ENCODE measurements at regions not wholly inside any gene's neighbourhood (a gene's known extent, or its start where the extent isn't known, plus 50 kb on each side); places are given as distances from the start of the nearest gene placed in this dataset.

DNA sequence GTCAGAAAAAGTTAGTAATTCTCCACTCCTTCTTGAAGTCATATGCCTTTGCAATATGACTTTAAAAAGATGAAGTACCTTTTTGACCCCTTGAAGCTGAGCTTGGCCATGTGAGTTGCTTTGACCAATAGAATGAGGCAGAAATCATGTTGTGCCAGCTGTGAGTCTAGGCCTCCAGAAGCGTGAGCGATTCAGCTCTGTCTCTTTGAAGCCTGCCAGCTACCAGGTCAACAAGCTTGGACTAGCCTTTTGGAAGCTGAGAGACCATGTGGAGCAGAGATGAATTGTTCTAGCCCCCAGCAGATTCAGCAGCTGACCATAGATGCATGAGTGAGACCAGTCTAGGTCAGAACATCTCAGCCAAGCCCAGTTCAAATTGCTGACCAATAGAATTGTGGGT lies 69.8 kb upstream of the EOMES start:
- H3K4me2 ChIP-seq (replicated peaks; ENCODE audit: extremely low read depth, low read length, poor library complexity, severe bottlenecking): no peak overlapping the region
- Mint-ChIP-seq H3K9me3 (peaks cover 0 to 2% (median 0%) of the 10 kb centered on the region in 7 donors), H3K27ac (no peak overlapping the region), H3K4me1 (no peaks in the 10 kb centered on the region), H3K4me3 (no peak overlapping the region), H3K27me3 (ENCODE audit: low read depth in 3 of 3) (peaks cover 0 to 5% (median 2%) of the 10 kb centered on the region in 3 donors), H3K36me3 (no peaks in the 10 kb centered on the region)
- no peak overlapping the region for H2AFZ ChIP-seq (ENCODE audit: insufficient read depth, low read depth, low read length, poor library complexity, severe bottlenecking)
- intact Hi-C loops (cut with micrococcal nuclease): no loop called here
- H3K9me3 ChIP-seq (replicated peaks in 1 of 2; ENCODE audit: control insufficient read depth in 1 of 2, insufficient read depth in 1 of 2, low read length in 2 of 2): no peaks in the 10 kb centered on the region
- no peaks in the 10 kb centered on the region for H3K4me1 ChIP-seq (ENCODE audit: control insufficient read depth in 1 of 2, insufficient read depth in 2 of 2, low read length in 2 of 2)
- H3K4me3 ChIP-seq (replicated peaks in 1 of 3; ENCODE audit: low read depth in 2 of 3, low read length in 3 of 3): no peak overlapping the region
- no peaks in the 10 kb centered on the region for H3K79me2 ChIP-seq (ENCODE audit: insufficient read depth, low read length)
- TF ChIP-seq, protein P1, sequence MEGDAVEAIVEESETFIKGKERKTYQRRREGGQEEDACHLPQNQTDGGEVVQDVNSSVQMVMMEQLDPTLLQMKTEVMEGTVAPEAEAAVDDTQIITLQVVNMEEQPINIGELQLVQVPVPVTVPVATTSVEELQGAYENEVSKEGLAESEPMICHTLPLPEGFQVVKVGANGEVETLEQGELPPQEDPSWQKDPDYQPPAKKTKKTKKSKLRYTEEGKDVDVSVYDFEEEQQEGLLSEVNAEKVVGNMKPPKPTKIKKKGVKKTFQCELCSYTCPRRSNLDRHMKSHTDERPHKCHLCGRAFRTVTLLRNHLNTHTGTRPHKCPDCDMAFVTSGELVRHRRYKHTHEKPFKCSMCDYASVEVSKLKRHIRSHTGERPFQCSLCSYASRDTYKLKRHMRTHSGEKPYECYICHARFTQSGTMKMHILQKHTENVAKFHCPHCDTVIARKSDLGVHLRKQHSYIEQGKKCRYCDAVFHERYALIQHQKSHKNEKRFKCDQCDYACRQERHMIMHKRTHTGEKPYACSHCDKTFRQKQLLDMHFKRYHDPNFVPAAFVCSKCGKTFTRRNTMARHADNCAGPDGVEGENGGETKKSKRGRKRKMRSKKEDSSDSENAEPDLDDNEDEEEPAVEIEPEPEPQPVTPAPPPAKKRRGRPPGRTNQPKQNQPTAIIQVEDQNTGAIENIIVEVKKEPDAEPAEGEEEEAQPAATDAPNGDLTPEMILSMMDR (IDR thresholded peaks at IDR 0.05): no peak
- no peak overlapping the region for H3K27ac ChIP-seq (ENCODE audit: low read depth in 1 of 2, low read length in 2 of 2)
- no peaks in the 10 kb centered on the region for H3K36me3 ChIP-seq (replicated peaks in 1 of 2; ENCODE audit: control insufficient read depth in 1 of 2, insufficient read depth in 2 of 2, low read length in 2 of 2)
- H4K20me1 ChIP-seq (ENCODE audit: insufficient read depth, low read length): no peaks in the 10 kb centered on the region
- no peak overlapping the region for H3K9ac ChIP-seq (ENCODE audit: insufficient read depth, low read length, poor library complexity, severe bottlenecking)
- H3K27me3 ChIP-seq (ENCODE audit: control insufficient read depth in 2 of 2, insufficient read depth in 2 of 2, low read length in 2 of 2): peaks cover 0 to 2% of the 10 kb centered on the region in 2 donors
- no peak for DNase-seq
- 100% methylated on average over 2 of the region's 2 CpGs for WGBS (ENCODE audit: insufficient coverage)

DNA sequence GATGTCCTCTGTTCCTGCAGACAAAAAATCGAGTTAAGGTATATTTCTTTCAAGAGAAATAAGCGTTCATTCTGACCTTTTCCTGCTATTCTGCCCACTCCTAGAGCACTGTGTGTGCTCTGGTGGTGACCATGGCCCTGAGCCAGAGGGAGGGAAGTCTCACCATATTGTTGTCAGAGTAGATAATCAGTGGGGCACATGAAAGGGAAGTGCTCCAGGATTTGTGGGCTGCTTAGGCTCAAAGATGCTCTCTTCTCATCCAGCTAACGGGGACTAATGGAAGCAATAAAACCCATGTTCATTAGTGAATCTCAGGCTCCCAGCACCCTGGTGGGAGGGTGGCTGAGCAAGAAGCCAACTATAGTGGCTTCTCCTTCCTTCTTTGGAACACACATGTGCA lies 70.7 kb upstream of the EOMES start:
- Mint-ChIP-seq H3K27ac (no peak overlapping the region), H3K4me1 (no peaks in the 10 kb centered on the region), H3K4me3 (no peak overlapping the region), H3K27me3 (ENCODE audit: low read depth in 3 of 3) (peaks cover 0 to 5% (median 4%) of the 10 kb centered on the region in 3 donors), H3K9me3 (peaks cover 0 to 1% (median 0%) of the 10 kb centered on the region in 7 donors), H3K36me3 (no peaks in the 10 kb centered on the region)
- Histone ChIP-seq H3K9ac (ENCODE audit: insufficient read depth, low read length, poor library complexity, severe bottlenecking) (no peak overlapping the region), H4K20me1 (ENCODE audit: insufficient read depth, low read length) (no peaks in the 10 kb centered on the region), H3K27ac (ENCODE audit: low read depth in 1 of 2, low read length in 2 of 2) (no peak overlapping the region), H3K4me1 (ENCODE audit: control insufficient read depth in 1 of 2, insufficient read depth in 2 of 2, low read length in 2 of 2) (no peaks in the 10 kb centered on the region), H2AFZ (ENCODE audit: insufficient read depth, low read depth, low read length, poor library complexity, severe bottlenecking) (no peak overlapping the region), H3K4me2 (replicated peaks; ENCODE audit: extremely low read depth, low read length, poor library complexity, severe bottlenecking) (no peak overlapping the region), H3K27me3 (ENCODE audit: control insufficient read depth in 2 of 2, insufficient read depth in 2 of 2, low read length in 2 of 2) (peaks cover 0 to 2% of the 10 kb centered on the region in 2 donors), H3K9me3 (replicated peaks in 1 of 2; ENCODE audit: control insufficient read depth in 1 of 2, insufficient read depth in 1 of 2, low read length in 2 of 2) (no peaks in the 10 kb centered on the region), H3K4me3 (replicated peaks in 1 of 3; ENCODE audit: low read depth in 2 of 3, low read length in 3 of 3) (no peak overlapping the region), H3K36me3 (replicated peaks in 1 of 2; ENCODE audit: control insufficient read depth in 1 of 2, insufficient read depth in 2 of 2, low read length in 2 of 2) (no peaks in the 10 kb centered on the region), H3K79me2 (ENCODE audit: insufficient read depth, low read length) (no peaks in the 10 kb centered on the region)
- DNase-seq: no peak
- no CpG with 5 or more reads among the region's 3 CpGs for WGBS (ENCODE audit: insufficient coverage)
- intact Hi-C loops (cut with micrococcal nuclease): no loop called here
- TF ChIP-seq, protein P1 (IDR thresholded peaks at IDR 0.05): no peak
